Sigmoid colon (tissue), 6 donors: ENCODE measurements at regions not wholly inside any gene's neighbourhood (a gene's known extent, or its start where the extent isn't known, plus 50 kb on each side); places are given as distances from the start of the nearest gene placed in this dataset.

Source experiments
- DNase-seq: peaks from one replicate; pipeline ENCODE4 v3.0.0-alpha.2; 2019
- H3K27ac ChIP-seq, 4 donors: fragments of 200-600 bp; sonication (generic); one replicate each; pipeline ENCODE4 v1.5.1; 2016 to 2019; ENCODE audit warnings: mild to moderate bottlenecking in 1 of 4
- H3K27me3 ChIP-seq, 3 donors: fragments of 200-600 bp; sonication (generic); one replicate each; pipeline ENCODE4 v1.5.1; 2019; ENCODE audit warnings: mild to moderate bottlenecking in 1 of 3
- H3K36me3 ChIP-seq, 4 donors: fragments of 200-600 bp; sonication (generic); one replicate each; pipeline ENCODE4 v1.5.1; 2016 to 2019
- H3K4me1 ChIP-seq, 4 donors: fragments of 200-600 bp; sonication (generic); one replicate each; pipeline ENCODE4 v1.5.1; 2017 to 2019
- H3K4me3 ChIP-seq, 4 donors: fragments of 200-600 bp; sonication (generic); one replicate each; pipeline ENCODE4 v1.5.1; 2017 to 2019; ENCODE audit warnings: mild to moderate bottlenecking in 2 of 4, moderate library complexity in 1 of 4
- H3K9me3 ChIP-seq, 4 donors: fragments of 200-600 bp in 3 of 4; sonication (generic) in 3 of 4; one replicate each; pipeline versions ENCODE4 v1.5.1 to v1.6.1; 2013 to 2019
- CTCF ChIP-seq, 4 experiments: fragments of 450-650 bp in 3 of 4; fragments of 200-600 bp in 1 of 4; IDR thresholded peaks; one replicate each; pipeline ENCODE4 v1.5.1; 2016 to 2019; ENCODE audit warnings: antibody characterized with exemption in 4 of 4, mild to moderate bottlenecking in 3 of 4, moderate library complexity in 2 of 4
- EP300 ChIP-seq, 4 donors: sonication (generic); formaldehyde crosslinking; IDR thresholded peaks; one replicate each; pipeline ENCODE4 v1.6.1; 2017; ENCODE audit warnings: antibody characterized with exemption in 4 of 4
- POLR2A ChIP-seq, 2 donors: fragments of 450-650 bp; IDR thresholded peaks; one replicate each; pipeline ENCODE4 v1.6.1; 2016; ENCODE audit warnings: antibody characterized with exemption in 2 of 2, mild to moderate bottlenecking in 2 of 2, moderate library complexity in 2 of 2
- POLR2AphosphoS5 ChIP-seq, 4 donors: sonication (generic); formaldehyde crosslinking; IDR thresholded peaks; one replicate each; pipeline ENCODE4 v1.6.1; 2017; ENCODE audit warnings: antibody characterized with exemption in 4 of 4
- WGBS, 2 donors: extraction: QIAGEN DNeasy Blood & Tissue Kit; methylation state at CpG; one replicate each; pipeline ENCODE4 v1.1.7; 2013; 5-methylcytosine and 5-hydroxymethylcytosine counted together
- intact Hi-C: fragments of 100-400 bp; cut with DNase I; formaldehyde crosslinking; loops from one replicate; pipeline ENCODE4 v1.15.1; 2023
- donor health status: healthy with polysubstance abuse.
- donor health status: healthy.

GRCh38 chr7:142379201-142379885 lies 121.5 kb upstream of the PRSS58 start:
- Histone ChIP-seq H3K27ac (no peak overlapping the region), H3K9me3 (no peaks in the 10 kb centered on the region), H3K36me3 (no peaks in the 10 kb centered on the region), H3K27me3 (no peaks in the 10 kb centered on the region), H3K4me1 (peaks cover 0 to 2% (median 0%) of the 10 kb centered on the region in 4 donors), H3K4me3 (no peak overlapping the region)
- WGBS, 2 donors, result 89 to 93% methylated on average over 6 of the region's 6 CpGs
- intact Hi-C loops, result no loop called here
- no peak for DNase-seq
- TF ChIP-seq EP300 (IDR thresholded peaks at IDR 0.05) (no peak), CTCF (IDR thresholded peaks at IDR 0.05) (no peak), POLR2AphosphoS5 (IDR thresholded peaks at IDR 0.05) (no peak), POLR2A (IDR thresholded peaks at IDR 0.05) (no peak)

DNA sequence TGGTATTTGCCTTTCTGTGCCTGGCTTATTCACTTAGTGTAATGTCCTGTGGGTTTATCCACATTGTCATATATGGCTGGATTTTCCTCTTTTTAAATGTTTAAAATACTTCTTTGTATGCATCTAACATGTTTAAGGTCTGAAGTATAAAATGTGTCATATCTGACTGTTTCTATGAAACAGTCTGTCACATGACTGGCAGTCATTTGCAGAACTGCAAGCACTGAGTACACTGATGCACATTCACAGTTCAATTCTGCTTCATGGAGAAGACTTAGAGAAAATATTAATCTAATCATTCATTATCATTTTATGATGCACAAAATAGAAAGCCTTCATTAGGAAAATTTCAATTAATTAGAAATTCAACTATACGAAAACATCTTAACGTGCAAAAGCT lies 119.7 kb upstream of the PRSS58 start:
- no peaks in the 10 kb centered on the region for H3K9me3 ChIP-seq
- no peak for DNase-seq
- TF ChIP-seq EP300 (IDR thresholded peaks at IDR 0.05) (no peak), POLR2AphosphoS5 (IDR thresholded peaks at IDR 0.05) (no peak), POLR2A (IDR thresholded peaks at IDR 0.05) (no peak), CTCF (IDR thresholded peaks at IDR 0.05) (no peak)
- intact Hi-C loops, result no loop called here
- no peaks in the 10 kb centered on the region for H3K27me3 ChIP-seq
- H3K4me3 ChIP-seq, result no peak overlapping the region
- H3K27ac ChIP-seq, result no peak overlapping the region
- H3K36me3 ChIP-seq, result no peaks in the 10 kb centered on the region
- H3K4me1 ChIP-seq, result peaks cover 0 to 18% (median 3%) of the 10 kb centered on the region in 4 donors
- WGBS, 2 donors, result 98% methylated on average over 2 of the region's 2 CpGs

GRCh38 chr7:142376356-142376997 lies 118.6 kb upstream of the PRSS58 start:
- H3K27ac ChIP-seq, result no peak overlapping the region
- TF ChIP-seq POLR2A (IDR thresholded peaks at IDR 0.05) (no peak), EP300 (IDR thresholded peaks at IDR 0.05) (no peak), POLR2AphosphoS5 (IDR thresholded peaks at IDR 0.05) (no peak), CTCF (IDR thresholded peaks at IDR 0.05) (no peak)
- 51 to 71% methylated on average over 6 of the region's 6 CpGs for WGBS, 2 donors
- intact Hi-C loops, result no loop called here
- no peaks in the 10 kb centered on the region for H3K27me3 ChIP-seq
- no peaks in the 10 kb centered on the region for H3K36me3 ChIP-seq
- peaks cover 0 to 18% (median 3%) of the 10 kb centered on the region in 4 donors for H3K4me1 ChIP-seq
- no peak for DNase-seq
- no peak overlapping the region for H3K4me3 ChIP-seq
- no peaks in the 10 kb centered on the region for H3K9me3 ChIP-seq

DNA sequence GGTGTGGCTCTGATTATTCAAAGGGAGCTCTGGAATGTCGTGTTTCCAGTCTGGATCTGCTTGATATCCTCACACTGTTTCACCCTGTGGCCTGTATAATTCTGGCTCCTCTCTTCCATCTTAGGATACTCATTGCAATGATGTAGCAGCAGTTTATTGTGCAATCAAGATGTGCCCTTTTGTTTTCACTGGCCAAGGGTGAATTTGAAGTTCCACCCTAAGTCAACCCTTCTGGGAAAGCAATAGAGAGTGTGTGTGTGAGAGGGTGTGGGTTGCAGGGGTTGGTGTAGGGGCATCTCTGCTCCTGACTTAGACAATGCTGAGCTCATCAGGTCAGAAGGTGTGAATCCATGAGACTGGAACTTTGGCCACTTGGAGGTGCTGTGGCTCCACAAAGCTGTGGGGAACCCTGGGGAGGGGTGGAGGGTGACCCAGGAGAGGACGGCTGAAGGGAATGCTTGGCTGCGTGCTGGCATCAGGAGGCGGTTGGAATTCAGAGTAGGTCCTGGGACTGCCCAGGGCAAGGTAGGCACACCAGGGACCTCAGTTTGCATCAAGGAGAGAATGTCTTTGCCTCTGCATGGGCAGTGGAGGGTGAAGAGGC lies 118.0 kb upstream of the PRSS58 start:
- intact Hi-C loops, result no loop called here
- DNase-seq, result no peak
- Histone ChIP-seq H3K9me3 (no peaks in the 10 kb centered on the region), H3K4me1 (peaks cover 0 to 18% (median 3%) of the 10 kb centered on the region in 4 donors), H3K27me3 (no peaks in the 10 kb centered on the region), H3K27ac (no peak overlapping the region), H3K36me3 (no peaks in the 10 kb centered on the region), H3K4me3 (no peak overlapping the region)
- 53 to 56% methylated on average over 4 of the region's 4 CpGs for WGBS, 2 donors
- no peak for TF ChIP-seq POLR2AphosphoS5 (IDR thresholded peaks at IDR 0.05)
- TF ChIP-seq EP300 (IDR thresholded peaks at IDR 0.05), result no peak
- TF ChIP-seq POLR2A (IDR thresholded peaks at IDR 0.05), result no peak
- no peak for TF ChIP-seq CTCF (IDR thresholded peaks at IDR 0.05)
